ENCODE measurements at regions not wholly inside any gene's neighbourhood (a gene's known extent, or its start where the extent isn't known, plus 50 kb on each side); places are given as distances from the start of the nearest gene placed in this dataset.

- ATAC-seq (ENCODE audit: low FRiP score) (no peak), DNase-seq (ENCODE audit: low spot score) (no peak)
- TF ChIP-seq CTCF (IDR thresholded peaks at IDR 0.05): no peak
Observed at GRCh38 chr14:97920201-97920600, 1123.0 kb downstream of the VRK1 start.

- DNase-seq (ENCODE audit: low spot score) (no peak), ATAC-seq (ENCODE audit: low FRiP score) (no peak)
- no peak for TF ChIP-seq CTCF (IDR thresholded peaks at IDR 0.05)
Observed at GRCh38 chr14:97921296-97921695, 1124.1 kb downstream of the VRK1 start.

- ATAC-seq (ENCODE audit: low FRiP score) (no peak), DNase-seq (ENCODE audit: low spot score) (no peak)
- no peak for TF ChIP-seq CTCF (IDR thresholded peaks at IDR 0.05)
Observed at GRCh38 chr14:97924922-97925613, 1127.9 kb downstream of the VRK1 start.

GRCh38 chr14:97930166-97930565, 1133.0 kb downstream of the VRK1 start:
- ATAC-seq (ENCODE audit: low FRiP score): no peak
- no peak for TF ChIP-seq CTCF (IDR thresholded peaks at IDR 0.05)
- no peak for DNase-seq (ENCODE audit: low spot score)

- ATAC-seq (ENCODE audit: low FRiP score) (no peak), DNase-seq (ENCODE audit: low spot score) (no peak)
- TF ChIP-seq CTCF (IDR thresholded peaks at IDR 0.05): no peak
Observed at GRCh38 chr14:97931273-97931672, 1134.1 kb downstream of the VRK1 start.

- TF ChIP-seq CTCF (IDR thresholded peaks at IDR 0.05): no peak
- no peak for ATAC-seq (ENCODE audit: low FRiP score)
- no peak for DNase-seq (ENCODE audit: low spot score)
Observed at GRCh38 chr14:97942921-97943320, 1145.7 kb downstream of the VRK1 start.

- no peak for TF ChIP-seq CTCF (IDR thresholded peaks at IDR 0.05)
- DNase-seq (ENCODE audit: low spot score) (no peak), ATAC-seq (ENCODE audit: low FRiP score) (no peak)
Observed at GRCh38 chr14:97943619-97944018, 1146.4 kb downstream of the VRK1 start.

Data from omental fat pad (tissue), 3 donors.